Lower leg skin (tissue), 4 donors: ENCODE measurements at regions not wholly inside any gene's neighbourhood (a gene's known extent, or its start where the extent isn't known, plus 50 kb on each side); places are given as distances from the start of the nearest gene placed in this dataset.

Experiments
- DNase-seq, 2 donors: peaks; one replicate each; pipeline ENCODE4 v3.0.0-alpha.2; 2019; ENCODE audit warnings: low spot score in 2 of 2
- H3K4me3 ChIP-seq: fragments of 200-600 bp; sonication (generic); 2 replicates; pipeline ENCODE4 v1.5.1; 2017; ENCODE audit warnings: mild to moderate bottlenecking, low read depth; ENCODE audit not compliant: poor library complexity, severe bottlenecking
- CTCF ChIP-seq, 3 donors: fragments of 450-650 bp; IDR thresholded peaks; one replicate each; pipeline ENCODE4 v1.5.1; 2016; ENCODE audit warnings: antibody characterized with exemption in 3 of 3, mild to moderate bottlenecking in 3 of 3, moderate library complexity in 2 of 3
- POLR2A ChIP-seq, 2 donors: fragments of 450-650 bp; IDR thresholded peaks; one replicate each; pipeline ENCODE4 v1.6.1; 2016 to 2017; ENCODE audit warnings: antibody characterized with exemption in 2 of 2, mild to moderate bottlenecking in 1 of 2, moderate library complexity in 1 of 2
- WGBS, 2 donors: methylation state at CpG; one replicate each; pipeline ENCODE4 v1.1.5; 2018; 5-methylcytosine and 5-hydroxymethylcytosine counted together
- intact Hi-C: fragments of 100-400 bp; cut with DNase I; formaldehyde crosslinking; loops from one replicate; pipeline ENCODE4 v1.15.0; 2023; ENCODE audit warnings: low total_unique reads

- no peak overlapping the region for H3K4me3 ChIP-seq
- WGBS, 2 donors = 53 to 65% methylated on average over 10 of the region's 10 CpGs
- no peak for DNase-seq
- intact Hi-C loops = no loop called here
- TF ChIP-seq CTCF (IDR thresholded peaks at IDR 0.05) (no peak), POLR2A (IDR thresholded peaks at IDR 0.05) (no peak)
Measured at GRCh38 chr2:60104514-60105505, 448.6 kb downstream of the BCL11A start.

GRCh38 chr2:60100034-60100433 lies 453.4 kb downstream of the BCL11A start:
- intact Hi-C loops = no loop called here
- no peak overlapping the region for H3K4me3 ChIP-seq
- no peak for TF ChIP-seq POLR2A (IDR thresholded peaks at IDR 0.05)
- no peak for TF ChIP-seq CTCF (IDR thresholded peaks at IDR 0.05)
- 76 to 80% methylated on average over 11 of the region's 11 CpGs for WGBS, 2 donors
- DNase-seq = no peak

GRCh38 chr2:60098996-60099395 lies 454.5 kb downstream of the BCL11A start:
- H3K4me3 ChIP-seq = no peak overlapping the region
- intact Hi-C loops = no loop called here
- no peak for TF ChIP-seq POLR2A (IDR thresholded peaks at IDR 0.05)
- no peak for TF ChIP-seq CTCF (IDR thresholded peaks at IDR 0.05)
- no peak for DNase-seq
- WGBS, 2 donors = 69 to 75% methylated on average over 3 of the region's 3 CpGs

GRCh38 chr2:60097298-60097697 lies 456.2 kb downstream of the BCL11A start:
- TF ChIP-seq POLR2A (IDR thresholded peaks at IDR 0.05) (no peak), CTCF (IDR thresholded peaks at IDR 0.05) (no peak)
- DNase-seq = no peak
- H3K4me3 ChIP-seq = no peak overlapping the region
- 92 to 95% methylated on average over 11 of the region's 11 CpGs for WGBS, 2 donors
- intact Hi-C loops = no loop called here

GRCh38 chr2:60096556-60096955 lies 456.9 kb downstream of the BCL11A start:
- no peak overlapping the region for H3K4me3 ChIP-seq
- intact Hi-C loops = no loop called here
- WGBS, 2 donors = 89 to 91% methylated on average over 5 of the region's 5 CpGs
- DNase-seq = no peak
- TF ChIP-seq POLR2A (IDR thresholded peaks at IDR 0.05) (no peak), CTCF (IDR thresholded peaks at IDR 0.05) (no peak)
